HEK293T (cell line): ENCODE measurements at regions not wholly inside any gene's neighbourhood (a gene's known extent, or its start where the extent isn't known, plus 50 kb on each side); places are given as distances from the start of the nearest gene placed in this dataset.

Source experiments
- ARNT ChIP-seq: fragments of 450-650 bp; IDR thresholded peaks from 2 replicates; pipeline ENCODE4 v1.6.1; 2017; ENCODE audit warnings: mild to moderate bottlenecking
- BHLHE40 ChIP-seq: fragments of 450-650 bp; IDR thresholded peaks from 2 replicates; pipeline ENCODE4 v1.6.1; 2016; ENCODE audit warnings: mild to moderate bottlenecking, moderate library complexity, borderline replicate concordance
- CTBP1 ChIP-seq: fragments of 450-650 bp; IDR thresholded peaks from 2 replicates; pipeline ENCODE4 v1.6.1; 2016; ENCODE audit warnings: borderline replicate concordance
- ELF4 ChIP-seq: fragments of 450-650 bp; IDR thresholded peaks from 2 replicates; pipeline ENCODE4 v1.6.1; 2017; ENCODE audit warnings: antibody characterized with exemption
- FOXA1 ChIP-seq: fragments of 450-650 bp; IDR thresholded peaks from 2 replicates; pipeline ENCODE4 v1.6.1; 2016; ENCODE audit warnings: mild to moderate bottlenecking
- FOXK2 ChIP-seq: fragments of 450-650 bp; IDR thresholded peaks from 2 replicates; pipeline ENCODE4 v1.6.1; 2016; ENCODE audit warnings: mild to moderate bottlenecking
- FOXM1 ChIP-seq: fragments of 450-650 bp; IDR thresholded peaks from 2 replicates; pipeline ENCODE4 v1.6.1; 2017; ENCODE audit warnings: mild to moderate bottlenecking, borderline replicate concordance
- HDGF ChIP-seq: fragments of 450-650 bp; IDR thresholded peaks from 2 replicates; pipeline ENCODE4 v1.6.1; 2017; ENCODE audit warnings: antibody characterized with exemption, borderline replicate concordance
- L3MBTL2 ChIP-seq: fragments of 450-650 bp; conservative IDR thresholded peaks from 2 replicates; pipeline ENCODE4 v1.6.1; 2016; ENCODE audit warnings: mild to moderate bottlenecking
- NFRKB ChIP-seq: fragments of 450-650 bp; IDR thresholded peaks from 2 replicates; pipeline ENCODE4 v1.6.1; 2016; ENCODE audit warnings: mild to moderate bottlenecking, moderate library complexity
- SP1 ChIP-seq: fragments of 450-650 bp; IDR thresholded peaks from 2 replicates; pipeline ENCODE4 v1.6.1; 2017
- SUZ12 ChIP-seq: fragments of 450-650 bp; IDR thresholded peaks from 2 replicates; pipeline ENCODE4 v1.6.1; 2016; ENCODE audit warnings: mild to moderate bottlenecking
- TARDBP ChIP-seq: fragments of 450-650 bp; IDR thresholded peaks from 2 replicates; pipeline ENCODE4 v1.6.1; 2016
- TF ChIP-seq, protein P1 (sequence below): fragments of 450-650 bp; IDR thresholded peaks from 2 replicates; pipeline ENCODE4 v1.6.1; 2016

DNA sequence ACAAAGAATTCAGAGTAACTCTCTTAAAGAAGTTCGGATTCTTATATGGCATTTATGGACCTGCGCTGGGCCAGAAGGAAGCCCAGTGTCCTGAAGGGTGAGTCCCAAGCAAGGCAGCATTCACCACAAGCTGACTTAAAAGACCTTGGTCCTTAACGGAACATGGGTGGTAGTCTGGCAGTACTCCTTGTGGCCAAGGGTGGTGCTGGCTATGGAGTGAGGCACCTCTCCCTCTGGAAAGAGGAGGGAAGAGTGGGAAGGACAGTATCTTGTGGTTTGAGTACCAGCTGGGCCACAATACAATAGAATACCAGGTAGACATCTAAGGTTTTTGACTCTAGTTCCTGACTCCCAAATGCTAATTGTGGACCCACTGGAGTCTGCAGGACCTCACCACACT lies 425.7 kb upstream of the CYLC2 start:
- TF ChIP-seq BHLHE40 (no peak), L3MBTL2 (no peak), NFRKB (no peak), HDGF (no peak), FOXA1 (no peak), SUZ12 (no peak), CTBP1 (no peak), TARDBP (no peak), FOXK2 (no peak), ELF4 (no peak), SP1 (no peak), FOXM1 (no peak), ARNT (no peak)
- TF ChIP-seq, protein P1, sequence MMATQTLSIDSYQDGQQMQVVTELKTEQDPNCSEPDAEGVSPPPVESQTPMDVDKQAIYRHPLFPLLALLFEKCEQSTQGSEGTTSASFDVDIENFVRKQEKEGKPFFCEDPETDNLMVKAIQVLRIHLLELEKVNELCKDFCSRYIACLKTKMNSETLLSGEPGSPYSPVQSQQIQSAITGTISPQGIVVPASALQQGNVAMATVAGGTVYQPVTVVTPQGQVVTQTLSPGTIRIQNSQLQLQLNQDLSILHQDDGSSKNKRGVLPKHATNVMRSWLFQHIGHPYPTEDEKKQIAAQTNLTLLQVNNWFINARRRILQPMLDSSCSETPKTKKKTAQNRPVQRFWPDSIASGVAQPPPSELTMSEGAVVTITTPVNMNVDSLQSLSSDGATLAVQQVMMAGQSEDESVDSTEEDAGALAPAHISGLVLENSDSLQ: no peak
